K562 (cell line): ENCODE measurements at regions not wholly inside any gene's neighbourhood (a gene's known extent, or its start where the extent isn't known, plus 50 kb on each side); places are given as distances from the start of the nearest gene placed in this dataset.

Experiments used
- ATAC-seq: fragments of 200-7000 bp; cut with Tn5 transposase; 3 replicates; pipeline ENCODE4 v1.9.1; 2020; ENCODE audit warnings: moderate library complexity
- BruUV-seq: library from RNA; stranded (reverse); fragments of 400-500 nt; replicated peaks from 2 replicates; lab custom pipeline; 2021; lab: Mats Ljungman, UMichigan
- CTCF ChIA-PET: fragments of 300-600 bp; formaldehyde crosslinking; extraction: SDS; loops from one replicate; lab custom pipeline; 2021; ENCODE audit warnings: low intra/inter-chr PET ratio; lab: Yijun Ruan, JAX
- POLR2A ChIA-PET: fragments of 300-600, 350-650 bp; sonication (Branson Sonifier 250); formaldehyde crosslinking; extraction: SDS; loops from one replicate; lab custom pipeline; 2021; ENCODE audit warnings: antibody characterized with exemption, inconsistent platforms; lab: Yijun Ruan, JAX
- DNase-seq, 4 experiments: peaks; one replicate each; pipeline versions ENCODE4 v3.0.0 to v3.0.0-alpha.2; 2011 to 2018; ENCODE audit warnings: low spot score in 3 of 4, mixed read lengths in 3 of 4; ENCODE audit errors: extremely low read depth in 1 of 4
- FAIRE-seq: peaks from 2 replicates; lab custom pipeline; 2011; peaks lifted over from hg19 to GRCh38; lab: Jason Lieb, UNC
- H2AFZ ChIP-seq: 2 replicates; pipeline ENCODE4 v1.6.0; 2011; ENCODE audit warnings: low read depth, low read length, control low read depth, inconsistent platforms
- H3K27ac ChIP-seq: fragments of 200-600 bp; 3 replicates; pipeline ENCODE4 v1.8.0; 2011; ENCODE audit warnings: low read depth, mild to moderate bottlenecking, control low read depth, inconsistent platforms, low read length, moderate library complexity, mixed read lengths; ENCODE audit errors: extremely low read depth
- H3K27me3 ChIP-seq, 2 experiments: fragments of 300-600 bp in 1 of 2; 2 replicates in 1 of 2; 3 replicates in 1 of 2; pipeline versions ENCODE4 v1.6.0 to v1.8.0; 2011; ENCODE audit warnings: inconsistent platforms in 2 of 2, low read length in 2 of 2, mild to moderate bottlenecking in 1 of 2, mixed read lengths in 1 of 2, moderate library complexity in 1 of 2; ENCODE audit not compliant: control insufficient read depth in 2 of 2, insufficient read depth in 2 of 2
- H3K36me3 ChIP-seq: fragments of 300-600 bp; 3 replicates; pipeline ENCODE4 v1.8.0; 2011; ENCODE audit warnings: mild to moderate bottlenecking, low read length, inconsistent platforms; ENCODE audit not compliant: control insufficient read depth, insufficient read depth
- H3K4me1 ChIP-seq, 2 experiments: fragments of 200-600 bp in 1 of 2; replicated peaks in 1 of 2; 2 replicates in 1 of 2; 3 replicates in 1 of 2; pipeline versions ENCODE4 v1.5.1 to v1.8.0; 2011; ENCODE audit warnings: inconsistent platforms in 2 of 2, low read length in 2 of 2, mild to moderate bottlenecking in 1 of 2, mixed read lengths in 1 of 2, moderate library complexity in 1 of 2; ENCODE audit not compliant: control insufficient read depth in 2 of 2, insufficient read depth in 2 of 2
- H3K4me2 ChIP-seq: 2 replicates; pipeline ENCODE4 v1.6.1; 2011; ENCODE audit warnings: low read length, control low read depth, inconsistent platforms, mixed read lengths; ENCODE audit not compliant: insufficient read depth
- H3K4me3 ChIP-seq: fragments of 200-600 bp; sonication (generic), shearing (Covaris generic); 2 replicates; pipeline ENCODE4 v1.5.1; 2016; ENCODE audit warnings: control low read depth, inconsistent platforms
- H3K79me2 ChIP-seq: fragments of 200-600 bp; 3 replicates; pipeline ENCODE4 v1.8.0; 2011; ENCODE audit warnings: low read length, inconsistent platforms; ENCODE audit not compliant: control insufficient read depth, insufficient read depth
- H3K9ac ChIP-seq, 2 experiments: 2 replicates each; pipeline versions ENCODE4 v1.6.0 to v1.6.1; 2011; ENCODE audit warnings: low read depth in 2 of 2, low read length in 2 of 2, control low read depth in 1 of 2, inconsistent platforms in 1 of 2, mild to moderate bottlenecking in 1 of 2, mixed read lengths in 1 of 2; ENCODE audit not compliant: insufficient read depth in 1 of 2
- H3K9me1 ChIP-seq: one replicate; pipeline ENCODE4 v1.6.0; 2011; ENCODE audit warnings: inconsistent platforms, mild to moderate bottlenecking, low read length, moderate library complexity; ENCODE audit not compliant: control insufficient read depth, insufficient read depth
- H3K9me3 ChIP-seq: replicated peaks from 2 replicates; pipeline ENCODE4 v1.5.1; 2011; ENCODE audit warnings: low read depth, low read length, inconsistent platforms; ENCODE audit not compliant: control insufficient read depth, insufficient read depth
- H4K20me1 ChIP-seq: replicated peaks from 2 replicates; pipeline ENCODE4 v1.6.1; 2011; ENCODE audit warnings: low read length, inconsistent platforms, mixed read lengths; ENCODE audit not compliant: control insufficient read depth, insufficient read depth
- BCOR ChIP-seq: fragments of 450-650 bp; IDR thresholded peaks from 2 replicates; pipeline ENCODE4 v1.6.1; 2016
- ETV1 ChIP-seq: fragments of 450-650 bp; conservative IDR thresholded peaks from 2 replicates; pipeline ENCODE4 v1.6.1; 2016; ENCODE audit warnings: missing genetic modification characterization, control low read depth, low read depth, missing compliant biosample characterization
- PHTF2 ChIP-seq: fragments of 250-450 bp; sonication (Bioruptor Pico); IDR thresholded peaks from 2 replicates; pipeline ENCODE4 v1.5.0; 2021; ENCODE audit warnings: mild to moderate bottlenecking
- RAD21 ChIP-seq, 2 experiments: fragments of 250-450 bp in 1 of 2; fragments of 450-650 bp in 1 of 2; sonication (Bioruptor Pico) in 1 of 2; formaldehyde crosslinking in 1 of 2; IDR thresholded peaks in 1 of 2; conservative IDR thresholded peaks in 1 of 2; 2 replicates each; pipeline versions ENCODE4 v1.4.0 to v1.8.0; 2020 to 2022; ENCODE audit warnings: mild to moderate bottlenecking in 2 of 2, moderate library complexity in 1 of 2
- STAG1 ChIP-seq: sonication (generic); formaldehyde crosslinking; IDR thresholded peaks from 2 replicates; pipeline ENCODE4 v1.5.0; 2020; ENCODE audit warnings: missing genetic modification reagents, borderline replicate concordance
- TRIM24 ChIP-seq, 2 experiments: fragments of 450-650 bp; IDR thresholded peaks; 2 replicates each; pipeline ENCODE4 v1.6.1; 2016
- ZNF445 ChIP-seq: fragments of 250-450 bp; sonication (Bioruptor Pico); IDR thresholded peaks from 2 replicates; pipeline ENCODE4 v1.4.0; 2020; ENCODE audit warnings: low read depth, mild to moderate bottlenecking, moderate library complexity
- WGBS: fragments of 100-300 bp; shearing (Covaris generic); methylation state at CpG from one replicate; pipeline ENCODE4 v1.1.6; 2016; ENCODE audit warnings: low coverage, mixed read lengths; ENCODE audit not compliant: insufficient coverage; ENCODE audit errors: missing lambda C conversion rate; 5-methylcytosine and 5-hydroxymethylcytosine counted together
- in situ Hi-C: fragments of 300-500 bp; cut with MboI; formaldehyde crosslinking; loops from 4 replicates; pipeline ENCODE4 v1.15.0; 2018; ENCODE audit warnings: inconsistent platforms, mixed read lengths
- intact Hi-C: fragments of 100-400 bp; cut with micrococcal nuclease; formaldehyde crosslinking; loops from 2 replicates; pipeline ENCODE4 v1.14.2; 2022
- TF ChIP-seq, protein P1 (sequence below): sonication (generic); formaldehyde crosslinking; IDR thresholded peaks from 2 replicates; pipeline ENCODE4 v1.9.0; 2022; ENCODE audit warnings: mild to moderate bottlenecking, missing genetic modification reagents
- TF ChIP-seq, protein P2 (sequence below): fragments of 250-450 bp; sonication (Bioruptor Pico); IDR thresholded peaks from 2 replicates; pipeline ENCODE4 v1.8.0; 2022; ENCODE audit warnings: moderate library complexity, mild to moderate bottlenecking, inconsistent platforms
- TF ChIP-seq, protein P3 (sequence below): sonication (generic); formaldehyde crosslinking; IDR thresholded peaks from 2 replicates; pipeline ENCODE4 v1.8.0; 2022; ENCODE audit warnings: mild to moderate bottlenecking, missing genetic modification reagents
- TF ChIP-seq, protein P4 (sequence below): fragments of 250-450 bp; sonication (Bioruptor Pico); IDR thresholded peaks from 2 replicates; pipeline ENCODE4 v1.8.0; 2021; ENCODE audit warnings: borderline replicate concordance, mild to moderate bottlenecking, moderate library complexity; ENCODE audit not compliant: poor library complexity, severe bottlenecking

DNA sequence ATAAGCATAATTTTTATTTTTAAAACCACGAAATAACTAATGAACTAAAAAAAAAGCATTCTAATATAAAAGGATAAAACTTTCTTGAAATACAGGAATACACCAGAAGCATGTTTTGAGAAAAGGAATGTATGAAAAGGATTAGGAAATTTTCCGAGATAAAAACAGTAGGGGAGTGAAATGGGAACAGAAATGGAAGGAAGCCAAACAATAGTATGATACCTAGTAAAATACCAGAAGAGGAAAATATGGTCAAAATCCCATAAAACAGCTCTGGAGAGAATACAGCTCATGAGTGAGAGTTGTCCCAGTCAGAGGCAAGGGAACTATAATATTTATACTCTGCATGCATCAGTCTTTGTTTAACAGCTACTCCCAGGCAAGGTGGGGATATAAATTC, 1016.2 kb downstream of the SLC6A15 start:
- Histone ChIP-seq H3K27ac (no peak overlapping the region), H3K9me3 (no peaks in the 10 kb centered on the region), H3K9me1 (no peaks in the 10 kb centered on the region), H3K27me3 (no peaks in the 10 kb centered on the region), H3K4me2 (no peak overlapping the region), H2AFZ (no peak overlapping the region), H3K36me3 (no peaks in the 10 kb centered on the region), H3K4me1 (no peaks in the 10 kb centered on the region), H3K79me2 (no peaks in the 10 kb centered on the region), H4K20me1 (no peaks in the 10 kb centered on the region), H3K4me3 (no peak overlapping the region)
- in situ Hi-C loops (no loop called here), intact Hi-C loops (no loop called here)
- POLR2A ChIA-PET: no interaction called here
- CTCF ChIA-PET: no interaction called here
- BruUV-seq: no TSS peak
- no peak for DNase-seq
- ATAC-seq: no peak
- FAIRE-seq: no peak
- WGBS: 0% methylated on average over 2 of the region's 2 CpGs
- TF ChIP-seq, protein P1, sequence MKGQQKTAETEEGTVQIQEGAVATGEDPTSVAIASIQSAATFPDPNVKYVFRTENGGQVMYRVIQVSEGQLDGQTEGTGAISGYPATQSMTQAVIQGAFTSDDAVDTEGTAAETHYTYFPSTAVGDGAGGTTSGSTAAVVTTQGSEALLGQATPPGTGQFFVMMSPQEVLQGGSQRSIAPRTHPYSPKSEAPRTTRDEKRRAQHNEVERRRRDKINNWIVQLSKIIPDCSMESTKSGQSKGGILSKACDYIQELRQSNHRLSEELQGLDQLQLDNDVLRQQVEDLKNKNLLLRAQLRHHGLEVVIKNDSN: no peak
- TF ChIP-seq BCOR: no peak
- TF ChIP-seq ZNF445: no peak
- TF ChIP-seq, all 486 proteins: peak for 0
- H3K9ac ChIP-seq: no peak overlapping the region

DNA sequence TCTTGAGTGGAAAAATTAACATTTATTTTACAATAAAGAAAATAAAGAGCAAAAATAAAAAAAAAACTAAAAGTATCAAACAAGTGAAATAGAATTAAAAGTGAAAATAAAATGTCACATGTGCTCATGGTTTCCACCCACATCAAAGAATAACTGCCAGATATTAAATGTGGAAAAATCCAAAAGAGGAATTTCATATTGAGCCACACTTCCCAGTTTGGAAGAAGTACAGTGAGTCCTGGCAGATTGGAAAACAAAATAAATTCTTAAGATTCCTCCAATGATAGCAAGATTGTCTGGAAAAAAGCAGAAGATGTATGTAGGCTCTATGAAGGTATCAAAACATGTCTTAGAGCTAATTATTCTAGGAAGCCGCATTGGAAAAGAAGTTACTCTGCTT, 1019.5 kb downstream of the SLC6A15 start:
- Histone ChIP-seq H3K9me3 (no peaks in the 10 kb centered on the region), H3K36me3 (no peaks in the 10 kb centered on the region), H3K4me2 (no peak overlapping the region), H3K9me1 (no peaks in the 10 kb centered on the region), H4K20me1 (no peaks in the 10 kb centered on the region), H3K27ac (no peak overlapping the region), H3K27me3 (no peaks in the 10 kb centered on the region), H3K79me2 (no peaks in the 10 kb centered on the region), H3K9ac (no peak overlapping the region), H3K4me3 (no peak overlapping the region), H3K4me1 (no peaks in the 10 kb centered on the region), H2AFZ (no peak overlapping the region)
- no peak for FAIRE-seq
- 0% methylated on average over 1 of the region's 1 CpG for WGBS
- no TSS peak for BruUV-seq
- in situ Hi-C loops (no loop called here), intact Hi-C loops (no loop called here)
- ChIA-PET CTCF (no interaction called here), POLR2A (no interaction called here)
- ATAC-seq: no peak
- DNase-seq: no peak
- TF ChIP-seq, protein P2, sequence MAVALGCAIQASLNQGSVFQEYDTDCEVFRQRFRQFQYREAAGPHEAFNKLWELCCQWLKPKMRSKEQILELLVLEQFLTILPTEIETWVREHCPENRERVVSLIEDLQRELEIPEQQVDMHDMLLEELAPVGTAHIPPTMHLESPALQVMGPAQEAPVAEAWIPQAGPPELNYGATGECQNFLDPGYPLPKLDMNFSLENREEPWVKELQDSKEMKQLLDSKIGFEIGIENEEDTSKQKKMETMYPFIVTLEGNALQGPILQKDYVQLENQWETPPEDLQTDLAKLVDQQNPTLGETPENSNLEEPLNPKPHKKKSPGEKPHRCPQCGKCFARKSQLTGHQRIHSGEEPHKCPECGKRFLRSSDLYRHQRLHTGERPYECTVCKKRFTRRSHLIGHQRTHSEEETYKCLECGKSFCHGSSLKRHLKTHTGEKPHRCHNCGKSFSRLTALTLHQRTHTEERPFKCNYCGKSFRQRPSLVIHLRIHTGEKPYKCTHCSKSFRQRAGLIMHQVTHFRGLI (CRISPR knock-in tag): no peak
- TF ChIP-seq TRIM24 (IDR thresholded peaks at IDR 0.05): no peak
- TF ChIP-seq RAD21 (CRISPR knock-in tag; conservative IDR thresholded peaks at IDR 0.05 in 1 of 2, IDR thresholded peaks at IDR 0.05 in 1 of 2): no peak
- TF ChIP-seq, protein P3, sequence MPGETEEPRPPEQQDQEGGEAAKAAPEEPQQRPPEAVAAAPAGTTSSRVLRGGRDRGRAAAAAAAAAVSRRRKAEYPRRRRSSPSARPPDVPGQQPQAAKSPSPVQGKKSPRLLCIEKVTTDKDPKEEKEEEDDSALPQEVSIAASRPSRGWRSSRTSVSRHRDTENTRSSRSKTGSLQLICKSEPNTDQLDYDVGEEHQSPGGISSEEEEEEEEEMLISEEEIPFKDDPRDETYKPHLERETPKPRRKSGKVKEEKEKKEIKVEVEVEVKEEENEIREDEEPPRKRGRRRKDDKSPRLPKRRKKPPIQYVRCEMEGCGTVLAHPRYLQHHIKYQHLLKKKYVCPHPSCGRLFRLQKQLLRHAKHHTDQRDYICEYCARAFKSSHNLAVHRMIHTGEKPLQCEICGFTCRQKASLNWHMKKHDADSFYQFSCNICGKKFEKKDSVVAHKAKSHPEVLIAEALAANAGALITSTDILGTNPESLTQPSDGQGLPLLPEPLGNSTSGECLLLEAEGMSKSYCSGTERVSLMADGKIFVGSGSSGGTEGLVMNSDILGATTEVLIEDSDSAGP (CRISPR knock-in tag): no peak
- TF ChIP-seq PHTF2 (CRISPR knock-in tag): no peak
- TF ChIP-seq, protein P4, sequence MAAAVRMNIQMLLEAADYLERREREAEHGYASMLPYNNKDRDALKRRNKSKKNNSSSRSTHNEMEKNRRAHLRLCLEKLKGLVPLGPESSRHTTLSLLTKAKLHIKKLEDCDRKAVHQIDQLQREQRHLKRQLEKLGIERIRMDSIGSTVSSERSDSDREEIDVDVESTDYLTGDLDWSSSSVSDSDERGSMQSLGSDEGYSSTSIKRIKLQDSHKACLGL (CRISPR knock-in tag): no peak
- no peak for TF ChIP-seq STAG1 (CRISPR knock-in tag)
- no peak for TF ChIP-seq ETV1 (tag)
